Activated naive CD8-positive, alpha-beta T cell treated with anti-CD3 and anti-CD28 coated beads for 36 hours (primary cell): ENCODE measurements at regions not wholly inside any gene's neighbourhood (a gene's known extent, or its start where the extent isn't known, plus 50 kb on each side); places are given as distances from the start of the nearest gene placed in this dataset.

Experiments used
- DNase-seq: peaks from one replicate; pipeline ENCODE4 v3.0.0; 2021
- H3K27ac Mint-ChIP-seq: one replicate; pipeline ENCODE4 v1.8.0; 2022; ENCODE audit warnings: mild to moderate bottlenecking, moderate library complexity, mixed read lengths
- H3K27me3 Mint-ChIP-seq: one replicate; pipeline ENCODE4 v1.8.0; 2022; ENCODE audit warnings: mild to moderate bottlenecking, mixed read lengths
- H3K36me3 Mint-ChIP-seq: one replicate; pipeline ENCODE4 v1.8.0; 2021; ENCODE audit warnings: mild to moderate bottlenecking, mixed read lengths
- H3K4me1 Mint-ChIP-seq: one replicate; pipeline ENCODE4 v1.8.0; 2021; ENCODE audit warnings: mixed read lengths
- H3K4me3 Mint-ChIP-seq: one replicate; pipeline ENCODE4 v1.8.0; 2022; ENCODE audit warnings: mild to moderate bottlenecking, moderate library complexity, mixed read lengths
- H3K9me3 Mint-ChIP-seq: one replicate; pipeline ENCODE4 v1.8.0; 2022; ENCODE audit warnings: mixed read lengths

GRCh38 chr7:113705439-113705838 lies 213.4 kb downstream of the PPP1R3A start:
- DNase-seq: no peak
- H3K27me3 Mint-ChIP-seq: peaks cover 10% of the 10 kb centered on the region
- no peaks in the 10 kb centered on the region for H3K4me1 Mint-ChIP-seq
- H3K9me3 Mint-ChIP-seq: no peaks in the 10 kb centered on the region
- no peaks in the 10 kb centered on the region for H3K36me3 Mint-ChIP-seq
- no peak overlapping the region for H3K4me3 Mint-ChIP-seq
- H3K27ac Mint-ChIP-seq: no peak overlapping the region

DNA sequence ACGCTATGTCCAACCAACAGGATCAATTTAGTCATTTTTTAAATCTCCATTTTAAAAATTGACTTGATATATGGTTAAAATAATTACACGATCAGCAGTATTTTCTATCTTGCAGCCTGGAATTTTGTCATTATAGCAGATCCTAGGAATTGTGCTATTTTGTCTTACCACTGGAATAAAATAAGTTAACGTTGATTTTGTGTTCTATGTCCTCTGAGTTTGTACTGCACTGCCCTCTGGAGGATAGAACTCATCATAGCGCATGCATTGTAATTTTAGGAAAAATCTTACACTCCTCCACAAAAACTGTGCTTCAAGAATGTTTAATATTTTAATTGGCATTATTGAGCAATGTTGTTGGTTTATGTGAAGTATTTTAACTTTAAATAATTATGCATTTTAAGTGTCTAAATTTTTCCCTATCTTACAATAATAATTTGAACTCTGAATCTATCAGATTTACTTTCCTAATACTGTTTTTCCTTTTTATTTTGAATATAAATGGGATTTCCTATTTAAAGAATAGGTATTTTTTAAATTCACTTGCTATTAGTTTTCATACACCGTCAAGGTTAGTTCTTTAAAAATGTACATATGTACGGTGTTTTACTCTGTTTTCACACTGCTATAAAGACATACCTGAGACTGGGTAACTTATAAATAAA lies 220.1 kb downstream of the PPP1R3A start:
- H3K4me3 Mint-ChIP-seq: no peak overlapping the region
- no peak overlapping the region for H3K27ac Mint-ChIP-seq
- no peaks in the 10 kb centered on the region for H3K4me1 Mint-ChIP-seq
- no peak for DNase-seq
- no peaks in the 10 kb centered on the region for H3K36me3 Mint-ChIP-seq
- peaks cover 3% of the 10 kb centered on the region for H3K27me3 Mint-ChIP-seq
- no peaks in the 10 kb centered on the region for H3K9me3 Mint-ChIP-seq

DNA sequence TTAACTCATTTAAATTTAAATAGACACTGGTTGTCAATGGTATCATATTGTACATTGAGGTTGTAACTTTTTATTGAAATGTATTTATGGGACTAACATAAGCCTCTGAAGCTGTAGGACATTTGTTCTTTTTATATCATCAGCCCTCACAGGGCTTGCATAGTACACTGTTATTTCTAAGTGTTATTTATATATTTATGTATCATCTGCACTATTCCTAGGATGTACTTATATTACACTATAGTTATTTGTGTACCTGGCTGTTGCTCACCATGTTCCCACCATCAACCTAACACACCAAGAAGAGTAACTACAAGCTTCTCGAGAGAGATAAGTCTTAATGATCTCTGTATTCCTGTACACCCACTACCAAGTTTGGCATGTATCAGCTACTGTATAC lies 224.7 kb downstream of the PPP1R3A start:
- no peaks in the 10 kb centered on the region for H3K9me3 Mint-ChIP-seq
- peaks cover 3% of the 10 kb centered on the region for H3K27me3 Mint-ChIP-seq
- no peaks in the 10 kb centered on the region for H3K36me3 Mint-ChIP-seq
- DNase-seq: no peak
- no peak overlapping the region for H3K27ac Mint-ChIP-seq
- no peak overlapping the region for H3K4me3 Mint-ChIP-seq
- no peaks in the 10 kb centered on the region for H3K4me1 Mint-ChIP-seq

- H3K36me3 Mint-ChIP-seq: no peaks in the 10 kb centered on the region
- H3K27ac Mint-ChIP-seq: no peak overlapping the region
- DNase-seq: no peak
- no peaks in the 10 kb centered on the region for H3K27me3 Mint-ChIP-seq
- H3K9me3 Mint-ChIP-seq: peaks cover 2% of the 10 kb centered on the region
- H3K4me1 Mint-ChIP-seq: no peaks in the 10 kb centered on the region
- H3K4me3 Mint-ChIP-seq: no peak overlapping the region
These were observed 234.6 kb downstream of the PPP1R3A start for GRCh38 chr7:113684165-113684564.

- Mint-ChIP-seq H3K36me3 (no peaks in the 10 kb centered on the region), H3K27me3 (no peaks in the 10 kb centered on the region), H3K4me1 (no peaks in the 10 kb centered on the region), H3K9me3 (peaks cover 1% of the 10 kb centered on the region), H3K27ac (no peak overlapping the region), H3K4me3 (no peak overlapping the region)
- no peak for DNase-seq
These were observed 241.0 kb downstream of the PPP1R3A start for GRCh38 chr7:113677811-113678210.

- Mint-ChIP-seq H3K36me3 (no peaks in the 10 kb centered on the region), H3K4me3 (no peak overlapping the region), H3K9me3 (peaks cover 7% of the 10 kb centered on the region), H3K27me3 (no peaks in the 10 kb centered on the region), H3K27ac (no peak overlapping the region), H3K4me1 (no peaks in the 10 kb centered on the region)
- DNase-seq: no peak
These were observed 253.9 kb downstream of the PPP1R3A start for GRCh38 chr7:113664867-113665266.

DNA sequence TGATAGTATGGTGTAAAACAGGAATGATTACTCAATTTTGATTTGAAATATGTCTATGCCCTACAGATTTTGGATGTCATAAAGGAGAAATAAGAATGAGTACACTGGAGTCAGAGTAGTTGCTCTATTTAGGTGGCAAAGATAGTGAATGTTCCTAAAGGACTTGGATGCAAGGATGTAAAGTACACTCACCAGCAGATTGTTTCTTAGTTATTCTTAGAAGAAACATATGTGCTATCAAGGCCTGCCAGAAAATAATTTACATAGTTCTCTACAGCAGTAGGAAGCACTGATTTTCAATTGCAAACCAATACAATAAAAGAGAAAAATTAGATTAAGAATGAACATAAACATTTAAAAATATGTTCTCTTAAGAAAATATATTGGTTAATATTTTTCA lies 259.4 kb downstream of the PPP1R3A start:
- H3K27ac Mint-ChIP-seq: no peak overlapping the region
- H3K36me3 Mint-ChIP-seq: no peaks in the 10 kb centered on the region
- no peak overlapping the region for H3K4me3 Mint-ChIP-seq
- H3K4me1 Mint-ChIP-seq: peaks cover 3% of the 10 kb centered on the region
- H3K9me3 Mint-ChIP-seq: no peaks in the 10 kb centered on the region
- no peak for DNase-seq
- no peaks in the 10 kb centered on the region for H3K27me3 Mint-ChIP-seq

- Mint-ChIP-seq H3K9me3 (no peaks in the 10 kb centered on the region), H3K36me3 (no peaks in the 10 kb centered on the region), H3K4me1 (peaks cover 3% of the 10 kb centered on the region), H3K27ac (no peak overlapping the region), H3K27me3 (no peaks in the 10 kb centered on the region), H3K4me3 (no peak overlapping the region)
- DNase-seq: no peak
These were observed 261.2 kb downstream of the PPP1R3A start for GRCh38 chr7:113657603-113658002.

GRCh38 chr7:113652501-113652900 lies 266.3 kb downstream of the PPP1R3A start:
- H3K4me1 Mint-ChIP-seq: no peaks in the 10 kb centered on the region

DNA sequence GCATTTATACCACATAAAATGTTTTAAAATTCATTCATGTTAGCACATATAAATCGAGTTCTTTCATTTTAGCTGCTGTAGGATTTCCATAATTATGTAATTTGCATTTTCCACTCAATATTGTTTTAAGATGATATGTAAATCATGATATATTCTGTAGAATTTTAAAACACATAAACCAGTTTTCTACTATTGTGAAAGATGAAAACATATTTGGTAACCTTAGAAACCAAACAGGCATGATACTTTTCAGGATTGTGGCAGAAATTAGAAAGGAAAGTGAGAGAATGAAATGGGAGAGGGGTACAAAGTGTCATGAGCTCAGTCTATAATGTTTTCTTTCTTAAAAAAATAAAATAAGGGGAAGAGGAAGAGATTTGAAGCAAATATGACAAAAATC lies 269.3 kb downstream of the PPP1R3A start:
- Mint-ChIP-seq H3K9me3 (no peaks in the 10 kb centered on the region), H3K4me1 (no peaks in the 10 kb centered on the region), H3K36me3 (no peaks in the 10 kb centered on the region), H3K4me3 (no peak overlapping the region), H3K27me3 (no peaks in the 10 kb centered on the region), H3K27ac (no peak overlapping the region)
- no peak for DNase-seq

More at GRCh38 chr7:113652501-113652900, 266.3 kb downstream of the PPP1R3A start:
- no peaks in the 10 kb centered on the region for H3K27me3 Mint-ChIP-seq
- DNase-seq: no peak
- H3K27ac Mint-ChIP-seq: no peak overlapping the region
- no peaks in the 10 kb centered on the region for H3K9me3 Mint-ChIP-seq
- H3K4me3 Mint-ChIP-seq: no peak overlapping the region
- no peaks in the 10 kb centered on the region for H3K36me3 Mint-ChIP-seq

GRCh38 chr7:113639221-113639620 lies 279.6 kb downstream of the PPP1R3A start:
- no peak overlapping the region for H3K27ac Mint-ChIP-seq
- H3K4me3 Mint-ChIP-seq: no peak overlapping the region
- H3K36me3 Mint-ChIP-seq: no peaks in the 10 kb centered on the region
- no peak for DNase-seq
- no peaks in the 10 kb centered on the region for H3K27me3 Mint-ChIP-seq
- peaks cover 5% of the 10 kb centered on the region for H3K9me3 Mint-ChIP-seq
- H3K4me1 Mint-ChIP-seq: no peaks in the 10 kb centered on the region

DNA sequence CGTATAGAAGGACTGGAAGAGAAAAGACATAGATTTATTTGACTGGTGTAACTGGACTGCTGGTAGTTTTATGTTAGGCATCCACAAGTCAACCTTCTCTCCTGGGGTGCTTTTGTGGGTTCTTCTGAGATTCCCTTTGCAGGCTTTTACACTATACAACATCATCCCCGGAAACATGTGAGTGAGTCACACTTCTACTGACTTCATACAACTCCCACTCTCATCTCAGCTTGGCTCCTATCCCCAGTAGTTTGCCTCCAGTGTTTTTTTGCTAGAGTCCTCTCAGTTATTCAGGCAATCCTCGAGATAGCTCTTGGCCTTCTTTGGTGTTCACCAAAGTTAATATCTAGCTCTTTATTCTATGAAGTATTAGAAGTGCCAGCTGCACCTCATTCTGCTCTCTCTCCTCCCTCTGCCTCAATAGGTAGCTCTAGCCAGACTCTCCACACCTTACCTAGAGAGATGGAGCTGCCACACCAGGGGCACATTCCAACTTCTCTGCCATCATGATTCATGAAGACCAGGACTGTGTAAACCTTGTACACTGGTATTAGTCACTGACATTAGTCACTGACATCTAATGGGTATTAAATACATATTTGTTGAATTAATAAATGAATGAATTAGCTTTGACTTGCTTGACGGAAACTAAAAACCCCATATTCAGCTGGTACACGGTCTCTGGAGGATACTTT lies 281.9 kb downstream of the PPP1R3A start:
- no peak for DNase-seq
- Mint-ChIP-seq H3K9me3 (peaks cover 3% of the 10 kb centered on the region), H3K27me3 (no peaks in the 10 kb centered on the region), H3K27ac (no peak overlapping the region), H3K4me3 (no peak overlapping the region), H3K4me1 (no peaks in the 10 kb centered on the region), H3K36me3 (no peaks in the 10 kb centered on the region)

DNA sequence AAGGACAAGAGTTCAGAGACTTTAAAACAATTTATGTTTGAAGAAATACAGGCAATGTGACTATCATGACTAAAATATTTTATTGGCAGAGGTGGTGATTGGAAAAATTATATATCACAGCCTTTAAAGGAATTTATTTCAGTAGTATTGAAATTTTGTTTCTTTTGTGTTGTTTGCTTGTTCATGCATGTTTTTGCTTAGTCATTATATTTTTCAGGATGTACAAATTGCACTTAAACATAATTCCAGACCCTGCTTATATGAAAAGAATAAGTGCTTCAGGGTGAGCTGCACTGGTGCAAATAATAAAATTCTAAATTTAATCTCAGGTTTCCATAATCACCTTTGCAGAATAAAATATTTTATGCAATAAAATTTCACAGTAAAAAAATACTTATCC lies 283.3 kb downstream of the PPP1R3A start:
- no peaks in the 10 kb centered on the region for H3K9me3 Mint-ChIP-seq
- no peak for DNase-seq
- H3K36me3 Mint-ChIP-seq: no peaks in the 10 kb centered on the region
- H3K4me1 Mint-ChIP-seq: no peaks in the 10 kb centered on the region
- no peak overlapping the region for H3K27ac Mint-ChIP-seq
- no peak overlapping the region for H3K4me3 Mint-ChIP-seq
- H3K27me3 Mint-ChIP-seq: no peaks in the 10 kb centered on the region

DNA sequence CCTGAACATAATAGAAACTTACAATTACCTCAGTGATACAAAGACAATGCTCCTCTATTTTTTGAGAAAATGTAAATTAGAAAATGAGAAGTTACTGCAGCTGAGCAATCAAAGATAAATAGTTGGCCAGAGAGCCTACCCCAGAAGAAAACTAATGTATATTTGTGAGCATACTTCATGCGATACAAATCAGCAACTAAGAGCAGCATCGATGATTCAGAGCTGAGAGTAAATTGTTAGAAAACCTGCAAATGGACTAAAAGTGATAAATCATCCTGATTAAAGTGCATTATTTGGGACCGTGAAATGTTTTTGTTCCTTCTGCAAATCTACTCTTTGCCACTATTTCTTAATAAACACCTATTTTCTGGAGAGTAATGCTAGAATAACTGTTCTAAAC lies 285.7 kb downstream of the PPP1R3A start:
- Mint-ChIP-seq H3K9me3 (no peaks in the 10 kb centered on the region), H3K27me3 (no peaks in the 10 kb centered on the region), H3K4me1 (no peaks in the 10 kb centered on the region), H3K36me3 (no peaks in the 10 kb centered on the region), H3K4me3 (no peak overlapping the region), H3K27ac (no peak overlapping the region)
- DNase-seq: no peak

- no peak overlapping the region for H3K27ac Mint-ChIP-seq
- no peaks in the 10 kb centered on the region for H3K4me1 Mint-ChIP-seq
- no peaks in the 10 kb centered on the region for H3K36me3 Mint-ChIP-seq
- H3K4me3 Mint-ChIP-seq: no peak overlapping the region
- no peak for DNase-seq
- no peaks in the 10 kb centered on the region for H3K27me3 Mint-ChIP-seq
- H3K9me3 Mint-ChIP-seq: no peaks in the 10 kb centered on the region
These were observed 289.6 kb downstream of the PPP1R3A start for GRCh38 chr7:113628948-113629847.
